HEK293 (cell line): ENCODE measurements at regions not wholly inside any gene's neighbourhood (a gene's known extent, or its start where the extent isn't known, plus 50 kb on each side); places are given as distances from the start of the nearest gene placed in this dataset.

Source experiments
- CTCF ChIP-seq: fragments of 450-650 bp; formaldehyde crosslinking; IDR thresholded peaks from 2 replicates; pipeline ENCODE4 v1.5.1; 2016; ENCODE audit warnings: missing biosample characterization, missing genetic modification characterization
- MZF1 ChIP-seq: fragments of 450-650 bp; formaldehyde crosslinking; IDR thresholded peaks from 2 replicates; pipeline ENCODE4 v1.5.1; 2017; ENCODE audit warnings: missing biosample characterization, missing genetic modification characterization, borderline replicate concordance
- PATZ1 ChIP-seq: fragments of 450-650 bp; formaldehyde crosslinking; IDR thresholded peaks from 2 replicates; pipeline ENCODE4 v1.5.1; 2016; ENCODE audit warnings: missing biosample characterization, missing genetic modification characterization
- SP7 ChIP-seq: fragments of 450-650 bp; formaldehyde crosslinking; IDR thresholded peaks from 2 replicates; pipeline ENCODE4 v1.5.1; 2016; ENCODE audit warnings: missing biosample characterization, missing genetic modification characterization
- TCF7L2 ChIP-seq: IDR thresholded peaks from 2 replicates; pipeline ENCODE4 v1.6.1; 2011; ENCODE audit warnings: low read depth, mild to moderate bottlenecking, inconsistent platforms, low read length, moderate library complexity, borderline replicate concordance
- ZNF133 ChIP-seq: fragments of 450-650 bp; formaldehyde crosslinking; IDR thresholded peaks from 2 replicates; pipeline ENCODE4 v1.5.1; 2016; ENCODE audit warnings: missing biosample characterization, missing genetic modification characterization
- ZNF18 ChIP-seq: fragments of 450-650 bp; formaldehyde crosslinking; IDR thresholded peaks from 2 replicates; pipeline ENCODE4 v1.5.1; 2016; ENCODE audit warnings: missing biosample characterization, missing genetic modification characterization
- ZNF639 ChIP-seq: fragments of 450-650 bp; formaldehyde crosslinking; IDR thresholded peaks from 2 replicates; pipeline ENCODE4 v1.5.1; 2016; ENCODE audit warnings: missing biosample characterization, missing genetic modification characterization
- ZNF654 ChIP-seq: fragments of 450-650 bp; formaldehyde crosslinking; IDR thresholded peaks from 2 replicates; pipeline ENCODE4 v1.5.1; 2016; ENCODE audit warnings: low read depth, missing biosample characterization, missing genetic modification characterization

DNA sequence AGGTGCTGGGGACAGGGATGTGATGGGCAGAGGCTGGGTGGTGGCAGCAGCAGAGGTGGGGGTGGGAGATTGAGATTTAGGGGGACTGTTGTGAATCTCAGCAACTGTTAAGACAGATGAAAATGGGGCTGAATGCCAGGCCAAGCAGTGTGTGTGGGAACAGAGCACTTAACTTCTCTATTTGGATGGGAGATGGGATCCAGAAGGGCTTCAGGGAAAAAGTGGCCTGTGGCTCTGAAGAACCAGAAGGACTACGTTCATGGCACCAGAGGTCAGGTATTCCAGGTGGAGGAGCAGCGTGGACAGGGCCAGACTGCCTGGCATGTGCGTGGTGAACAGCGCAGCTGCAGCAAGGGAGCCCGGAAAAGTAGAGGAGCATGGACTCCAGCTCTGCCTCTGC, 82.6 kb upstream of the SYT13 start:
- no peak for TF ChIP-seq PATZ1 (tag by site-specific recombination)
- no peak for TF ChIP-seq ZNF639 (tag by site-specific recombination)
- no peak for TF ChIP-seq ZNF654 (tag by site-specific recombination)
- no peak for TF ChIP-seq SP7 (tag by site-specific recombination)
- no peak for TF ChIP-seq ZNF18 (tag by site-specific recombination)
- TF ChIP-seq TCF7L2, result no peak
- no peak for TF ChIP-seq CTCF (tag by site-specific recombination)
- no peak for TF ChIP-seq MZF1 (tag by site-specific recombination)
- TF ChIP-seq ZNF133, result no peak
